ENCODE measurements at regions not wholly inside any gene's neighbourhood (a gene's known extent, or its start where the extent isn't known, plus 50 kb on each side); places are given as distances from the start of the nearest gene placed in this dataset.

GRCh38 chr7:125057963-125058362 lies 128.3 kb upstream of the POT1 start:
- no peak for DNase-seq
- 69 to 87% (median 70%) methylated on average over 3 of the region's 3 CpGs for WGBS, 5 donors
- no peak for TF ChIP-seq POLR2AphosphoS5 (IDR thresholded peaks at IDR 0.05)
- TF ChIP-seq POLR2A (IDR thresholded peaks at IDR 0.05), result no peak
- no peak for TF ChIP-seq CTCF (IDR thresholded peaks at IDR 0.05 in 8 of 11, conservative IDR thresholded peaks at IDR 0.05 in 3 of 11)
- H3K4me1 ChIP-seq, result no peaks in the 10 kb centered on the region
- H3K27me3 ChIP-seq (replicated peaks in 1 of 7), result no peaks in the 10 kb centered on the region
- no peaks in the 10 kb centered on the region for H3K9me3 ChIP-seq
- no peak overlapping the region for H3K4me3 ChIP-seq
- no peaks in the 10 kb centered on the region for H3K36me3 ChIP-seq
- H3K27ac ChIP-seq, result no peak overlapping the region
- intact Hi-C loops (cut with DNase I; ENCODE audit: low total_unique reads), result no loop called here

- no peak for DNase-seq
- no peaks in the 10 kb centered on the region for H3K9me3 ChIP-seq
- H3K4me1 ChIP-seq, result no peaks in the 10 kb centered on the region
- intact Hi-C loops (cut with DNase I; ENCODE audit: low total_unique reads), result no loop called here
- TF ChIP-seq POLR2AphosphoS5 (IDR thresholded peaks at IDR 0.05), result no peak
- TF ChIP-seq CTCF (IDR thresholded peaks at IDR 0.05 in 8 of 11, conservative IDR thresholded peaks at IDR 0.05 in 3 of 11), result no peak
- no peak for TF ChIP-seq POLR2A (IDR thresholded peaks at IDR 0.05)
- H3K36me3 ChIP-seq, result no peaks in the 10 kb centered on the region
- H3K4me3 ChIP-seq, result no peak overlapping the region
- no peak overlapping the region for H3K27ac ChIP-seq
- H3K27me3 ChIP-seq (replicated peaks in 1 of 7), result no peaks in the 10 kb centered on the region
Observed at GRCh38 chr7:125055376-125055775, 125.8 kb upstream of the POT1 start.

GRCh38 chr7:125046767-125047166 lies 117.1 kb upstream of the POT1 start:
- DNase-seq, result no peak
- Histone ChIP-seq H3K9me3 (peaks cover 0 to 5% (median 0%) of the 10 kb centered on the region in 8 donors), H3K4me1 (no peaks in the 10 kb centered on the region), H3K36me3 (no peaks in the 10 kb centered on the region), H3K27ac (no peak overlapping the region), H3K4me3 (no peak overlapping the region), H3K27me3 (replicated peaks in 1 of 7) (no peaks in the 10 kb centered on the region)
- intact Hi-C loops (cut with DNase I; ENCODE audit: low total_unique reads), result no loop called here
- WGBS, 5 donors, result 75 to 93% (median 87%) methylated on average over 2 to 6 of the region's 6 CpGs
- TF ChIP-seq CTCF (IDR thresholded peaks at IDR 0.05 in 8 of 11, conservative IDR thresholded peaks at IDR 0.05 in 3 of 11) (no peak), POLR2A (IDR thresholded peaks at IDR 0.05) (no peak), POLR2AphosphoS5 (IDR thresholded peaks at IDR 0.05) (no peak)

- 81 to 91% (median 86%) methylated on average over 9 of the region's 9 CpGs for WGBS, 5 donors
- intact Hi-C loops (cut with DNase I; ENCODE audit: low total_unique reads), result no loop called here
Observed at GRCh38 chr7:125033506-125033905, 103.9 kb upstream of the POT1 start.

More at GRCh38 chr7:125033506-125033905, 103.9 kb upstream of the POT1 start:
- no peaks in the 10 kb centered on the region for H3K4me1 ChIP-seq
- TF ChIP-seq POLR2A (IDR thresholded peaks at IDR 0.05) (no peak), CTCF (IDR thresholded peaks at IDR 0.05 in 8 of 11, conservative IDR thresholded peaks at IDR 0.05 in 3 of 11) (no peak), POLR2AphosphoS5 (IDR thresholded peaks at IDR 0.05) (no peak)
- H3K4me3 ChIP-seq, result no peak overlapping the region
- DNase-seq, result no peak
- no peaks in the 10 kb centered on the region for H3K27me3 ChIP-seq (replicated peaks in 1 of 7)
- H3K9me3 ChIP-seq, result no peaks in the 10 kb centered on the region
- H3K27ac ChIP-seq, result no peak overlapping the region
- no peaks in the 10 kb centered on the region for H3K36me3 ChIP-seq

All from spleen (tissue), 11 donors.